ENCODE measurements at regions not wholly inside any gene's neighbourhood (a gene's known extent, or its start where the extent isn't known, plus 50 kb on each side); places are given as distances from the start of the nearest gene placed in this dataset.

- no peak for TF ChIP-seq DMTF1 (CRISPR knock-in tag; IDR thresholded peaks at IDR 0.05)
- no peak for TF ChIP-seq KLF15 (CRISPR knock-in tag; IDR thresholded peaks at IDR 0.05; ENCODE audit: borderline replicate concordance)
- no peak for TF ChIP-seq TOE1 (CRISPR knock-in tag; IDR thresholded peaks at IDR 0.05)
- TF ChIP-seq ZNF552 (CRISPR knock-in tag; IDR thresholded peaks at IDR 0.05; ENCODE audit: borderline replicate concordance) = no peak
- no peak for TF ChIP-seq AKAP8 (CRISPR knock-in tag; IDR thresholded peaks at IDR 0.05)
- TF ChIP-seq USF2 (IDR thresholded peaks at IDR 0.05; ENCODE audit: low read depth, low read length) = no peak
- no peak for TF ChIP-seq USF2 (CRISPR knock-in tag; IDR thresholded peaks at IDR 0.05; ENCODE audit: borderline replicate concordance)
- TF ChIP-seq ZNF883 (CRISPR knock-in tag; IDR thresholded peaks at IDR 0.05; ENCODE audit: not compliant biosample characterization) = no peak
- no peak for TF ChIP-seq ZNF672 (CRISPR knock-in tag; IDR thresholded peaks at IDR 0.05)
- TF ChIP-seq YEATS4 (CRISPR knock-in tag; IDR thresholded peaks at IDR 0.05; ENCODE audit: borderline replicate concordance) = no peak
- no peak for TF ChIP-seq ZNF460 (CRISPR knock-in tag; IDR thresholded peaks at IDR 0.05; ENCODE audit: borderline replicate concordance)
These were observed 435.2 kb upstream of the KAZN start (continued) for GRCh38 chr1:14163246-14163645.
